ENCODE measurements at regions not wholly inside any gene's neighbourhood (a gene's known extent, or its start where the extent isn't known, plus 50 kb on each side); places are given as distances from the start of the nearest gene placed in this dataset.

DNA sequence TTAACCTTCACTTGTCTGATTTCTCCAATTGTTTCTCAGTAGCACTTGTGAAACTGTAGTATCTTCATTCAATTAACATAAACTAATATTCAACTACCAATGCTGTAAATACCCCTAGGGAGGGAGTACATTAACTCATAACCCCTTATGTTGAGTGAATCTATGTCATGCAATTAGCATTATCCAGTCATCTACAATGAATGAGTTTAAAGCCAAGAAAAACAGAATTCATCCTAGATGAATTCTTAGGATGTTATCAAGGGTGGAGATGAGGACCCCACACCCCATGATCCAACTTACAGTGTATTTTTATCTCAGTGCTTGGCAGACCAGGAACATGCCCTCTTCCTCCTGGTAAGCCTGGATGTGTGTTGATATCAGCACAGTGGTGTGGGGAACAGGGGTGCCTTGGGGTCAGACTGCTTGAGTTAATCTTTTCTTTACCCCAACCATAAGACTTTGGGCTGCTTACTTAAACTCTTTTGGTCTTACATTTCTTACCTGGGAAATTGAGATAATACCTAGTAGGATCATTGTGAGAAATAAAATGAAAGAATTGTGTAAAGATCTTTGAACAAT is 62.1 kb upstream of the SCOC start:
- Mint-ChIP-seq H3K4me3 (ENCODE audit: low read depth) (no peak overlapping the region), H3K36me3 (ENCODE audit: insufficient read depth) (no peaks in the 10 kb centered on the region), H3K4me1 (ENCODE audit: low read depth) (peaks cover 3% of the 10 kb centered on the region), H3K9me3 (ENCODE audit: low read depth) (no peaks in the 10 kb centered on the region), H3K27ac (no peak overlapping the region), H3K27me3 (peaks cover 7% of the 10 kb centered on the region)
- TF ChIP-seq, protein P1, sequence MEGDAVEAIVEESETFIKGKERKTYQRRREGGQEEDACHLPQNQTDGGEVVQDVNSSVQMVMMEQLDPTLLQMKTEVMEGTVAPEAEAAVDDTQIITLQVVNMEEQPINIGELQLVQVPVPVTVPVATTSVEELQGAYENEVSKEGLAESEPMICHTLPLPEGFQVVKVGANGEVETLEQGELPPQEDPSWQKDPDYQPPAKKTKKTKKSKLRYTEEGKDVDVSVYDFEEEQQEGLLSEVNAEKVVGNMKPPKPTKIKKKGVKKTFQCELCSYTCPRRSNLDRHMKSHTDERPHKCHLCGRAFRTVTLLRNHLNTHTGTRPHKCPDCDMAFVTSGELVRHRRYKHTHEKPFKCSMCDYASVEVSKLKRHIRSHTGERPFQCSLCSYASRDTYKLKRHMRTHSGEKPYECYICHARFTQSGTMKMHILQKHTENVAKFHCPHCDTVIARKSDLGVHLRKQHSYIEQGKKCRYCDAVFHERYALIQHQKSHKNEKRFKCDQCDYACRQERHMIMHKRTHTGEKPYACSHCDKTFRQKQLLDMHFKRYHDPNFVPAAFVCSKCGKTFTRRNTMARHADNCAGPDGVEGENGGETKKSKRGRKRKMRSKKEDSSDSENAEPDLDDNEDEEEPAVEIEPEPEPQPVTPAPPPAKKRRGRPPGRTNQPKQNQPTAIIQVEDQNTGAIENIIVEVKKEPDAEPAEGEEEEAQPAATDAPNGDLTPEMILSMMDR (IDR thresholded peaks at IDR 0.05; ENCODE audit: unreplicated experiment): no peak
- no peak for DNase-seq (ENCODE audit: low spot score, unreplicated experiment)

DNA sequence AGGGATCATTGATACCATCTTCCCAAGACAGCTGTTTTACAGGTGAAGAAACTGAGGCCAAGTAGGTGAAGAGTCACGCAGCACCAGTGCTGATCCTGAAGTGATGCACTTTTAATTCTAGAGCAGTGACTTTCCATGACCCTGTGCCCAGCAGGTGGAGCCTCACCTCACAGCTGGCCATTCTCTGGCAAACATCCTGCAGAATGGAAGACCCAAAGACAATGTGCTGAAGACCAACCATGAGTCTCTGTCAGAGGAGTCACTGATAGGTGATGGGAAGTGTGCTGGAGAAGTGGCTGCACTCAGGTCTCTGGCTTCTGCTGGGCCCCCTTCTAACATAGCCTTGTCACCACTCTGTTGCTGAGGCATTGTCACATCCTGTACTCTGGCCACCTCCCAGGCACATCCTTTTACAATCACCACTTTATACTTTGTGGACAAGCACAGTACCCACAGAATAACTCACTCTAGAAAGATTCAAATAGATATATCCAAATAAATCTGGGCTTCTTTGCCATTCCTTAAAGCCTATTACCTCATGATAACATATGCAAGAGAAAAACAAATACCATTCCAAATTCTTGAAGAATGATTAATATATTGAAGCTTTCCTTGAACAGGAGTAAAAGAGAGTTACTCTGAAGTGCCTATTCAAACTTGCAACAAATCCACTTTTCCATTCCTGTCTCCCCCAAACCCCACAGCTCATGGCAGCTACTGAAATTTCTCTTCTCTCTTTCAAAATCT is 64.1 kb upstream of the SCOC start:
- Mint-ChIP-seq H3K27ac (no peak overlapping the region), H3K27me3 (peaks cover 10% of the 10 kb centered on the region), H3K36me3 (ENCODE audit: insufficient read depth) (no peaks in the 10 kb centered on the region), H3K9me3 (ENCODE audit: low read depth) (no peaks in the 10 kb centered on the region), H3K4me1 (ENCODE audit: low read depth) (peaks cover 9% of the 10 kb centered on the region), H3K4me3 (ENCODE audit: low read depth) (no peak overlapping the region)
- DNase-seq (ENCODE audit: low spot score, unreplicated experiment): no peak
- TF ChIP-seq, protein P1 (IDR thresholded peaks at IDR 0.05; ENCODE audit: unreplicated experiment): peak; percentile 28

DNA sequence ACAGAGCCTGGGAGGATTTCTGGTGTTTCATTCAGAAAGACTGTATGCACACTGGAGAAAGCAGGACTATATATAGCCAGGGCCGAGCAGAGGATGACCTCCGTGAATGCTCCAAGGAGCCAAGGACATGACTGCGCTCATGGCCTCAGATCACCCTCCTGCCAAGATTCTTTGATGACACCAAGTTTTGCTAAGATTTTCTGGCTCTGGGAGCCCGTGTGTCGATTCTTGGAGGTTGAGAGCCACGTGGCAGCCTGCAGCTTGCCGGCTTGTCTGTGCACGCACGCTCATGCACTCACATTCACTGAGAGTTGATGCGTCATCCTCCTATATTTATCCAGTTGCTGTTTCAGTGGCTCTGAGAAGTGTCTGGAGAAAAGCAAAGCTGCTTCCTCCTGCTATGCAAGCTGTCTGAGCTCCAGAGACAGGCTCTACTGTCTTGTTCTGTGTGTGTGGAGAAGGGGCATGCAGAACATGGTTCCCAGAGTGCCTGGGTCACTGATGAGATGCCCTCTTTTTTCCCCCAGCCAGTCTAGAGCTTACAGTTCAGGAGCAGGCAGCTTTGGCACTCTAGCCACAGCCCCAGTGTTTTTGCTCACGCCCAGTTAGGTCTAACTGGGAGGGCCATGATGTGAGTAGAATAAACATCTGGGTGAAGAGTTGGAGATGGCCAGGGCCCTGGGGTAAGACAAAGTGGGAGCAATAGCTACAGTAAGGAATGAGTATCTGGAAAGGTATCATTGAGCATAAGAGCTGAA is 64.9 kb upstream of the SCOC start:
- TF ChIP-seq, protein P1 (IDR thresholded peaks at IDR 0.05; ENCODE audit: unreplicated experiment): no peak
- Mint-ChIP-seq H3K27ac (no peak overlapping the region), H3K27me3 (peaks cover 10% of the 10 kb centered on the region), H3K4me3 (ENCODE audit: low read depth) (no peak overlapping the region), H3K9me3 (ENCODE audit: low read depth) (no peaks in the 10 kb centered on the region), H3K4me1 (ENCODE audit: low read depth) (peaks cover 12% of the 10 kb centered on the region), H3K36me3 (ENCODE audit: insufficient read depth) (no peaks in the 10 kb centered on the region)
- DNase-seq (ENCODE audit: low spot score, unreplicated experiment): no peak

DNA sequence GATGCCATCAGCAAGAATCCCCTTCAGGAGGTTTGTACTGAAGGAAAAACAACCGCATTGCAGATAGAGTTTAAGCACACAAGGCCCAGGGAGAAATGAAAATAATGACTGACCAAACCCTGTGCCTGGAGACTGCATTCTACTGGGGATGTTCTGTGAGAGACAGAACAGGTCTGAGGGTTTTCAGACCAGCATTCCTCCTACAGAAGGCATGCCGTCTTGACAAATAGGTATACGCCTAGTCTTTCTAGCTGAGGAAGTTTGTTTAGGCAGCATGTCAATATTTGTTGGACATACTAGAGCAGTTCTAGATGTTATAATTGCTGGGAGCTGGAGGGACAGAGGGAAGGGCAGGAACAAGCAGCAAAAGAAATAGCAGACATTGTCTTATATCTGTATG is 68.4 kb upstream of the SCOC start:
- Mint-ChIP-seq H3K9me3 (ENCODE audit: low read depth) (no peaks in the 10 kb centered on the region), H3K4me1 (ENCODE audit: low read depth) (peaks cover 12% of the 10 kb centered on the region), H3K4me3 (ENCODE audit: low read depth) (no peak overlapping the region), H3K36me3 (ENCODE audit: insufficient read depth) (no peaks in the 10 kb centered on the region), H3K27ac (no peak overlapping the region), H3K27me3 (peaks cover 7% of the 10 kb centered on the region)
- TF ChIP-seq, protein P1 (IDR thresholded peaks at IDR 0.05; ENCODE audit: unreplicated experiment): no peak
- no peak for DNase-seq (ENCODE audit: low spot score, unreplicated experiment)

DNA sequence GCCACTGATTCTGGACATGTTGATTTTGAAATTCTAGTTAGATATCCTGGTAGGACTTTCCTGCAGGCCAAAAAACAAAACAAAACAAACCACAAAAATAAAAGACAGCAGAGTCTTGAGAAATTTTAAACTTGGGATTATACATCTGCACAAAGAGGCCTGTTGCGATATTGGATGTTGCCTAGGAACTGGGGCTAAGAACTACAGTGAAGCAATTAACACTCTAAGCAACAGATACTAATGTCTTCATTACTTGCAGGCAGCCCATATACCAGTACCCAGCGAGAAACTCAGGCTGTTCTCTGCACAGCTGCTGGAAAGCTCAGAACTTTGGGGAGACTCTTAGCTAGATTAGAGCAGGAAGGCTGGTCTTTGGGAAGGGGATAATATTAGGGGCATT is 69.1 kb upstream of the SCOC start:
- H3K36me3 Mint-ChIP-seq (ENCODE audit: insufficient read depth): no peaks in the 10 kb centered on the region
- DNase-seq (ENCODE audit: low spot score, unreplicated experiment): no peak
- TF ChIP-seq, protein P1 (IDR thresholded peaks at IDR 0.05; ENCODE audit: unreplicated experiment): no peak
- H3K27ac Mint-ChIP-seq: no peak overlapping the region
- H3K9me3 Mint-ChIP-seq (ENCODE audit: low read depth): no peaks in the 10 kb centered on the region
- peaks cover 12% of the 10 kb centered on the region for H3K4me1 Mint-ChIP-seq (ENCODE audit: low read depth)
- peaks cover 4% of the 10 kb centered on the region for H3K27me3 Mint-ChIP-seq
- H3K4me3 Mint-ChIP-seq (ENCODE audit: low read depth): no peak overlapping the region

Data from progenitor cell of endocrine pancreas (in vitro differentiated cells).